Heart left ventricle (tissue), 13 donors: ENCODE measurements at regions not wholly inside any gene's neighbourhood (a gene's known extent, or its start where the extent isn't known, plus 50 kb on each side); places are given as distances from the start of the nearest gene placed in this dataset.

ENCODE experiments used
- CTCF ChIP-seq, 12 donors: fragments of 200-600 bp; sonication (generic) in 4 of 12; IDR thresholded peaks; one replicate each; pipeline versions ENCODE4 v1.5.0 to v1.8.0; 2018 to 2022; ENCODE audit warnings: antibody characterized with exemption in 12 of 12, mild to moderate bottlenecking in 5 of 12
- POLR2A ChIP-seq, 2 donors: fragments of 450-650 bp; IDR thresholded peaks; one replicate each; pipeline ENCODE4 v1.6.1; 2017; ENCODE audit warnings: antibody characterized with exemption in 2 of 2, mild to moderate bottlenecking in 2 of 2, moderate library complexity in 2 of 2
- donor health status: ischemic (EF 13 %, LVEDD 7.1; RV severe dilation, severe dysfunction).
- donor health status: DM: no; HTN: yes; CAD: no.
- donor health status: DM: no; HTN: no; CAD: no.
- donor health status: ischemic (EF 25% LVEDD 6.9; RV normal size, moderate dysfunction).
- donor health status: ischemic (EF 25% LVEDD 5.7; RV mildly dilated, moderate dysfunction).
- donor health status: ischemic (EF 35%, LVEDD 5.7; RV mildly dilated, moderate dysfunction).
- donor health status: nonischemic (EF 11% LVEDD 7.7; RV severe dilation, severe dysfunction).
- donor health status: DM: yes; HTN: yes; CAD: no.
- donor health status: PGD.
- donor health status: ischemic (EF 29% LVEDD 5.4; RV normal size, mild dysfunction).
- donor health status: nonischemic (EF 23%, LVEDD 6.1; RV moderate dilation, normal function).

DNA sequence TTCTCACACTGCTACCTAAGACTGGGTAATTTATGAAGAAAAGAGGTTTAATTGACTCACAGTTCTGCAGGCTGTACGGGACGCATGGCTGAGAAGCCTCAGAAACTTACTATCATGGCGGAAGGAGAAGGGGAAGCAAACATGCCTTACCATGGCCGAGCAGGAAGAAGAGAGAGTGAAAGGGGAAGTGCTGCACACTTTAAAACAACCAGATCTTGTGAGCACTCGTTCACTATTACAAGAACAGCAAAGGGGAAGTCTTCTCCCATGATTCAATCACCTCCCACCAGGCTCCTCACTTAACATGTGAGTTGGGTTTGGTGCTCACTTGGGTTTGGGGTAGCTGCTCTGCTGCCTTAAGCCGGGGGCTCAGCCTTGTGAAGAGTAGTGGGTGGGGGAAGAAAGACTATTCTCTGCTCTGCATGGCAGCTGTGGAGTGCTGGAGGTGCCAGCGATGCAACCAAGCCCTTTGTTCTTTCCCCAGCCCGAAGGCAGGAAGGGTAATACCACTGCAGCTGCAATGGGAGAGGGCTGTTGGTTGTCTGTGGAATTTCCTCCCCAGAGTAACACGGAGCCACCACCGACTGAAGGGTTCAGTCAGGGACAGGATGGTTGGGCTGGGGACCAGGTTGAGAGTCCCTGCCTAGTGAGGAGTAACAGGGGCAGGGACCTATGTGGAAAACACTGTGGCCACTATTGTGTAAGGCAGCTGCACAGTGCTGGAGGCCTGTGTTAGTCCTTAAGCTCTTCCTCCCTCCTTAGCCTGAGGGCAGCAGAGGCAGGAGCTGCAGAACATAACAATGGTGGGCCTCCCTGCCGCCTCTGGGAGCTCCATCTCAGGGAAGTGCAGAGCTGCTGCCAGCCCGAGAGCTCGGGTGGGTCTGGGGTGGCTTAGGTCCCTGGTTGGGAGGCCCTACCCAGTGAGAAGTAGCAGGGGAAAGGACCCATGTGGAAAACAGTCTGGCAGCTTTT, 1262.5 kb downstream of the EFNB2 start:
- TF ChIP-seq CTCF (IDR thresholded peaks at IDR 0.05) = no peak
- no peak for TF ChIP-seq POLR2A (IDR thresholded peaks at IDR 0.05)
